Hepatic stellate cell (primary cell): ENCODE measurements at regions not wholly inside any gene's neighbourhood (a gene's known extent, or its start where the extent isn't known, plus 50 kb on each side); places are given as distances from the start of the nearest gene placed in this dataset.

Source experiments
- DNase-seq: peaks from one replicate; pipeline ENCODE4 v3.0.0; 2011; ENCODE audit warnings: low spot score

- no peak for DNase-seq
Measured at GRCh38 chr2:219901155-219901554, 273.7 kb downstream of the SLC4A3 start.

GRCh38 chr2:219902891-219903552 lies 275.6 kb downstream of the SLC4A3 start:
- no peak for DNase-seq

GRCh38 chr2:219905640-219906039 lies 278.2 kb downstream of the SLC4A3 start:
- no peak for DNase-seq

- DNase-seq = no peak
Measured at GRCh38 chr2:219906114-219907010, 278.9 kb downstream of the SLC4A3 start.

- no peak for DNase-seq
Measured at GRCh38 chr2:219907011-219907365, 279.6 kb downstream of the SLC4A3 start.

GRCh38 chr2:219908538-219908937 lies 281.1 kb downstream of the SLC4A3 start:
- no peak for DNase-seq

- no peak for DNase-seq
Measured at GRCh38 chr2:219911541-219911940, 284.1 kb downstream of the SLC4A3 start.

GRCh38 chr2:219912491-219912921 lies 285.1 kb downstream of the SLC4A3 start:
- DNase-seq = peak; percentile 26

GRCh38 chr2:219914577-219914976 lies 287.1 kb downstream of the SLC4A3 start:
- DNase-seq = no peak

- no peak for DNase-seq
Measured at GRCh38 chr2:219916281-219916680, 288.9 kb downstream of the SLC4A3 start.

- DNase-seq = no peak
Measured at GRCh38 chr2:219916726-219917440, 289.5 kb downstream of the SLC4A3 start.

- no peak for DNase-seq
Measured at GRCh38 chr2:219918254-219918653, 290.8 kb downstream of the SLC4A3 start.

- DNase-seq = no peak
Measured at GRCh38 chr2:219918944-219919343, 291.5 kb downstream of the SLC4A3 start.

- no peak for DNase-seq
Measured at GRCh38 chr2:219919506-219919905, 292.1 kb downstream of the SLC4A3 start.

GRCh38 chr2:219929835-219930234 lies 302.4 kb downstream of the SLC4A3 start:
- DNase-seq = no peak

- no peak for DNase-seq
Measured at GRCh38 chr2:219939647-219940046, 312.2 kb downstream of the SLC4A3 start.

- DNase-seq = no peak
Measured at GRCh38 chr2:219944866-219945265, 317.4 kb downstream of the SLC4A3 start.

GRCh38 chr2:219946021-219946420 lies 318.6 kb downstream of the SLC4A3 start:
- DNase-seq = no peak

GRCh38 chr2:219946529-219946928 lies 319.1 kb downstream of the SLC4A3 start:
- no peak for DNase-seq

GRCh38 chr2:219947575-219947974 lies 320.1 kb downstream of the SLC4A3 start:
- peak; percentile 15 for DNase-seq

- no peak for DNase-seq
Measured at GRCh38 chr2:219949053-219949452, 321.6 kb downstream of the SLC4A3 start.

GRCh38 chr2:219951099-219951498 lies 323.7 kb downstream of the SLC4A3 start:
- DNase-seq = no peak

- DNase-seq = no peak
Measured at GRCh38 chr2:219954331-219954730, 326.9 kb downstream of the SLC4A3 start.
